Gastroesophageal sphincter (tissue), 4 donors: ENCODE measurements at regions not wholly inside any gene's neighbourhood (a gene's known extent, or its start where the extent isn't known, plus 50 kb on each side); places are given as distances from the start of the nearest gene placed in this dataset.

Source experiments
- ATAC-seq: fragments of 150-250 bp; one replicate; pipeline ENCODE4 v1.9.1; 2016; ENCODE audit warnings: mild to moderate bottlenecking, moderate library complexity
- H3K27ac ChIP-seq, 4 donors: fragments of 200-600 bp; sonication (generic) in 3 of 4; 1 replicate in 3 of 4; 2 replicates in 1 of 4; pipeline ENCODE4 v1.5.1; 2016 to 2019
- H3K27me3 ChIP-seq: fragments of 200-600 bp; sonication (generic); one replicate; pipeline ENCODE4 v1.5.1; 2019
- H3K36me3 ChIP-seq, 2 donors: fragments of 200-600 bp; sonication (generic); one replicate each; pipeline ENCODE4 v1.5.1; 2019; ENCODE audit warnings: control low read depth in 1 of 2
- H3K4me1 ChIP-seq, 3 donors: fragments of 200-600 bp; sonication (generic); 1 replicate in 2 of 3; 2 replicates in 1 of 3; pipeline ENCODE4 v1.5.1; 2016 to 2019; ENCODE audit warnings: control low read depth in 2 of 3
- H3K4me3 ChIP-seq, 2 donors: fragments of 200-600 bp; sonication (generic); one replicate each; pipeline ENCODE4 v1.5.1; 2019; ENCODE audit warnings: mild to moderate bottlenecking in 1 of 2, moderate library complexity in 1 of 2
- H3K9me3 ChIP-seq, 3 donors: fragments of 200-600 bp; sonication (generic); one replicate each; pipeline ENCODE4 v1.5.1; 2017 to 2019; ENCODE audit warnings: control low read depth in 2 of 3
- CTCF ChIP-seq, 4 experiments: fragments of 200-600 bp in 2 of 4; fragments of 450-650 bp in 2 of 4; sonication (generic) in 1 of 4; IDR thresholded peaks; one replicate each; pipeline ENCODE4 v1.5.1; 2017 to 2019; ENCODE audit warnings: antibody characterized with exemption in 4 of 4, mild to moderate bottlenecking in 2 of 4, moderate library complexity in 2 of 4
- EP300 ChIP-seq: sonication (generic); formaldehyde crosslinking; IDR thresholded peaks from one replicate; pipeline ENCODE4 v1.6.1; 2017; ENCODE audit warnings: antibody characterized with exemption, mild to moderate bottlenecking
- POLR2A ChIP-seq, 2 donors: fragments of 450-650 bp; IDR thresholded peaks; one replicate each; pipeline ENCODE4 v1.6.1; 2017; ENCODE audit warnings: antibody characterized with exemption in 2 of 2, mild to moderate bottlenecking in 2 of 2, moderate library complexity in 1 of 2
- POLR2AphosphoS5 ChIP-seq: sonication (generic); formaldehyde crosslinking; IDR thresholded peaks from one replicate; pipeline ENCODE4 v1.6.1; 2017; ENCODE audit warnings: antibody characterized with exemption
- WGBS, 2 donors: methylation state at CpG; one replicate each; pipeline ENCODE4 v1.1.5; 2018; ENCODE audit warnings: low coverage in 1 of 2; 5-methylcytosine and 5-hydroxymethylcytosine counted together

GRCh38 chr12:115398311-115398781, 714.4 kb upstream of the TBX3 start:
- 93% methylated on average over 3 of the region's 4 CpGs; no CpG with 5 or more reads in 1 of the 2 donors for WGBS, 2 donors
- H3K27ac ChIP-seq, result no peak overlapping the region
- no peaks in the 10 kb centered on the region for H3K4me1 ChIP-seq
- ATAC-seq, result no peak
- peaks cover 9% of the 10 kb centered on the region for H3K27me3 ChIP-seq
- no peak overlapping the region for H3K4me3 ChIP-seq
- no peaks in the 10 kb centered on the region for H3K36me3 ChIP-seq
- no peak for TF ChIP-seq CTCF (IDR thresholded peaks at IDR 0.05)
- TF ChIP-seq POLR2AphosphoS5, result no peak
- no peak for TF ChIP-seq POLR2A (IDR thresholded peaks at IDR 0.05)
- TF ChIP-seq EP300, result no peak
- peaks cover 0 to 13% (median 0%) of the 10 kb centered on the region in 3 donors for H3K9me3 ChIP-seq

- H3K27ac ChIP-seq, result no peak overlapping the region
- H3K27me3 ChIP-seq, result peaks cover 9% of the 10 kb centered on the region
- H3K9me3 ChIP-seq, result peaks cover 0 to 21% (median 0%) of the 10 kb centered on the region in 3 donors
- H3K4me1 ChIP-seq, result no peaks in the 10 kb centered on the region
- ATAC-seq, result no peak
- H3K4me3 ChIP-seq, result no peak overlapping the region
- no peak for TF ChIP-seq POLR2AphosphoS5
- no peak for TF ChIP-seq EP300
- no peak for TF ChIP-seq CTCF (IDR thresholded peaks at IDR 0.05)
- no peak for TF ChIP-seq POLR2A (IDR thresholded peaks at IDR 0.05)
- H3K36me3 ChIP-seq, result no peaks in the 10 kb centered on the region
These were observed 712.6 kb upstream of the TBX3 start for GRCh38 chr12:115396567-115396966.

GRCh38 chr12:115394496-115395220, 710.7 kb upstream of the TBX3 start:
- no peak for ATAC-seq
- Histone ChIP-seq H3K27me3 (peaks cover 9% of the 10 kb centered on the region), H3K9me3 (peaks cover 0 to 34% (median 0%) of the 10 kb centered on the region in 3 donors), H3K27ac (no peak overlapping the region), H3K4me1 (no peaks in the 10 kb centered on the region), H3K4me3 (no peak overlapping the region), H3K36me3 (no peaks in the 10 kb centered on the region)
- 7 to 18% methylated on average over 5 of the region's 5 CpGs for WGBS, 2 donors
- TF ChIP-seq POLR2AphosphoS5 (no peak), EP300 (no peak), CTCF (IDR thresholded peaks at IDR 0.05) (no peak), POLR2A (IDR thresholded peaks at IDR 0.05) (no peak)

GRCh38 chr12:115388139-115388538, 704.2 kb upstream of the TBX3 start:
- Histone ChIP-seq H3K27me3 (peaks cover 8% of the 10 kb centered on the region), H3K36me3 (no peaks in the 10 kb centered on the region), H3K4me1 (peaks cover 0 to 6% (median 0%) of the 10 kb centered on the region in 3 donors), H3K4me3 (no peak overlapping the region), H3K27ac (no peak overlapping the region), H3K9me3 (peaks cover 0 to 20% (median 0%) of the 10 kb centered on the region in 3 donors)
- WGBS, 2 donors, result 62 to 73% methylated on average over 5 to 6 of the region's 6 CpGs
- TF ChIP-seq POLR2A (IDR thresholded peaks at IDR 0.05), result no peak
- ATAC-seq, result no peak

GRCh38 chr12:115387467-115387901, 703.5 kb upstream of the TBX3 start:
- TF ChIP-seq CTCF (IDR thresholded peaks at IDR 0.05), result no peak
- no peak for TF ChIP-seq EP300
- no peak for TF ChIP-seq POLR2AphosphoS5
- no peak for TF ChIP-seq POLR2A (IDR thresholded peaks at IDR 0.05)
- H3K27ac ChIP-seq, result no peak overlapping the region
- H3K27me3 ChIP-seq, result peaks cover 9% of the 10 kb centered on the region
- H3K4me3 ChIP-seq, result no peak overlapping the region
- H3K9me3 ChIP-seq, result peaks cover 0 to 20% (median 0%) of the 10 kb centered on the region in 3 donors
- H3K4me1 ChIP-seq, result peaks cover 0 to 6% (median 0%) of the 10 kb centered on the region in 3 donors
- 63 to 64% methylated on average over 5 of the region's 5 CpGs for WGBS, 2 donors
- ATAC-seq, result no peak
- H3K36me3 ChIP-seq, result no peaks in the 10 kb centered on the region
